Activated naive CD4-positive, alpha-beta T cell treated with anti-CD3 and anti-CD28 coated beads, Interleukin-2, amount 10 ng/mL, durations not matched to agents 7 days and 5 days (primary cell): ENCODE measurements at regions not wholly inside any gene's neighbourhood (a gene's known extent, or its start where the extent isn't known, plus 50 kb on each side); places are given as distances from the start of the nearest gene placed in this dataset.
"Not testable (repeated sequence)": the region's sequence is repeated elsewhere in the genome, so short reads cannot be mapped to it uniquely, and the experiment has no call there.

ENCODE experiments used
- CTCF ChIA-PET: fragments of 350-600 bp; sonication (Branson Sonifier 250); formaldehyde crosslinking; loops from one replicate; lab custom pipeline; 2021; ENCODE audit warnings: antibody characterized with exemption; lab: Charles Lee
- DNase-seq: peaks from one replicate; pipeline ENCODE4 v3.0.0-alpha.2; 2020
- H3K27ac Mint-ChIP-seq: one replicate; pipeline ENCODE4 v1.8.0; 2021; ENCODE audit warnings: mild to moderate bottlenecking, moderate library complexity, mixed read lengths
- H3K27me3 Mint-ChIP-seq: one replicate; pipeline ENCODE4 v1.8.0; 2021; ENCODE audit warnings: mild to moderate bottlenecking, mixed read lengths
- H3K36me3 Mint-ChIP-seq: one replicate; pipeline ENCODE4 v1.8.0; 2021; ENCODE audit warnings: mixed read lengths
- H3K4me1 Mint-ChIP-seq: one replicate; pipeline ENCODE4 v1.8.0; 2021; ENCODE audit warnings: mixed read lengths
- H3K4me3 Mint-ChIP-seq: one replicate; pipeline ENCODE4 v1.8.0; 2021; ENCODE audit warnings: mild to moderate bottlenecking, moderate library complexity, mixed read lengths
- H3K9me3 Mint-ChIP-seq: one replicate; pipeline ENCODE4 v1.8.0; 2021; ENCODE audit warnings: mixed read lengths

DNA sequence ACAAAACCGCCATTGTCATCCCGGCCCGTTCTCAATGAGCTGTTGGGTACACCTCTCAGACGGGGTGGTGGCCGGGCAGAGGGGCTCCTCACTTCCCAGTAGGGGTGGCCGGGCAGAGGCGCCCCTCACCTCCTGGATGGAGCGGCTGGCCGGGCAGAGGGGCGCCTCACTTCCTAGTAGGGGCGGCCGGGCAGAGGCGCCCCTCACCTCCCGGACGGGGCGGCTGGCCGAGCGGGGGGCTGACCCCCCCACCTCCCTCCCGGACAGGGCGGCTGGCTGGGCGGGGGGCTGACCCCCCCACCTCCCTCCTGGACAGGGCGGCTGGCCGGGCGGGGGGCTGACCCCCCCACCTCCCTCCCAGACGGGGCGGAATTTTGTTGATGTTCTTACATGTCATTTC, 1558.3 kb upstream of the CDH9 start:
- CTCF ChIA-PET, H3K36me3 Mint-ChIP-seq, H3K4me3 Mint-ChIP-seq, H3K4me1 Mint-ChIP-seq, DNase-seq, H3K27me3 Mint-ChIP-seq, H3K27ac Mint-ChIP-seq, H3K9me3 Mint-ChIP-seq: not testable (repeated sequence)

DNA sequence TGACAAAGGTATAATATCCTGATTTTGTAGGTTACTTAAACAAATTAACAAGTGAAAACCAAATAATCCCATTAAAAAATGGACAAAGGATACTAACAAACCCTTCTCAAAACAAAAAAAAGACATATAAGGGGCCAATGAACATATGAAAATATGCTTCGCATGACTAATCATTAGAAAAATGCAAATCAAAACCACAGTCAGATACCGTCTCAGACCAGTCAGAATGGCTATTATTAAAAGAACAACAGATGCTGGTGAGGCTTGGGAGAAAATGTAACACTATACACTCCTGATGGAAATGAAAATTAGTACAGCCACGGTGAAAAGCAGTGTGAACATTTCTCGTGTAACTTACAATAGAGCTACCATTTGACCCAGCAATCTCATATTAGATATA, 1542.2 kb upstream of the CDH9 start:
- H3K27me3 Mint-ChIP-seq: no peaks in the 10 kb centered on the region
- no peak overlapping the region for H3K4me3 Mint-ChIP-seq
- DNase-seq: no peak
- H3K9me3 Mint-ChIP-seq: peaks cover 29% of the 10 kb centered on the region
- CTCF ChIA-PET: no interaction called here
- no peaks in the 10 kb centered on the region for H3K36me3 Mint-ChIP-seq
- no peak overlapping the region for H3K27ac Mint-ChIP-seq
- no peaks in the 10 kb centered on the region for H3K4me1 Mint-ChIP-seq

DNA sequence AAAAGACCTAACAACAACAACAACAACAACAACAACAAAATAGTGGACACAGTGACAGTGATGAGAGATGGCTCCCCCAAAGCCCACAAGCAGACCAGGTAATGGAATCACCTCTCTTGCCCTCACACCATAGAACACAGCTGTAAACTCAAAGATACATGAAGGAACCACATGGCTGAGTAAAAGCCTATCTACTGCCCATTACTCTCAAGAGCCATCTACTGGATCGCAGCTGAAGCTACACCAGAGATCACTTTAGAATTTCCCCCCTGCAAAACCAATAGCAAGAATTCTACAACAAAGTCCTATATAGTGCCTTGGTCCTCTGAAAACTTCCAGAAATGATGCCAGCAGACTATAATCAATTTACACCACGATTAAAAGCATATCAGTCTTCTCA, 1537.6 kb upstream of the CDH9 start:
- H3K36me3 Mint-ChIP-seq: no peaks in the 10 kb centered on the region
- CTCF ChIA-PET: no interaction called here
- peaks cover 25% of the 10 kb centered on the region for H3K9me3 Mint-ChIP-seq
- DNase-seq: no peak
- H3K4me1 Mint-ChIP-seq: no peaks in the 10 kb centered on the region
- H3K27ac Mint-ChIP-seq: no peak overlapping the region
- H3K27me3 Mint-ChIP-seq: no peaks in the 10 kb centered on the region
- H3K4me3 Mint-ChIP-seq: no peak overlapping the region

DNA sequence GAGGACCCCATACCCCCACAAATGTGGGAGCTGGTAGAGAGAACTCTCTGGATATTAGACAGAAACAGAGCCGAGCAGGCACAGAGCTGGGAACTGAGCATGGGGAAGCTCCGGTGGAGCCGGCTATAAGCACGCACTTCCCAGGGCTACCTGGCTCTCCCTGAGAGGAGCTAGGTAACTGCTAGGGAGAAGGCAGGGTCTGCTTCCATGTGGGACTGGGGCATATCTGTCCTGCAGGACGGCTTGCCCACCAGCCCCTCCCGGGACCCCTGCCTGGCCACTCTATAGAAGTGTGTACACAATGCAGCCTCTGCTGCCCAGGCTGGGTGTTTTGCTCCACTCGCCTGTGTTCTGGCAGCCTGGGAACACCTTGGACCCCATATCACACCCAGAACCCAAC, 1537.0 kb upstream of the CDH9 start:
- CTCF ChIA-PET: no interaction called here
- Mint-ChIP-seq H3K9me3 (peaks cover 20% of the 10 kb centered on the region), H3K27me3 (no peaks in the 10 kb centered on the region), H3K27ac (no peak overlapping the region), H3K4me1 (no peaks in the 10 kb centered on the region), H3K4me3 (no peak overlapping the region), H3K36me3 (no peaks in the 10 kb centered on the region)
- DNase-seq: no peak

DNA sequence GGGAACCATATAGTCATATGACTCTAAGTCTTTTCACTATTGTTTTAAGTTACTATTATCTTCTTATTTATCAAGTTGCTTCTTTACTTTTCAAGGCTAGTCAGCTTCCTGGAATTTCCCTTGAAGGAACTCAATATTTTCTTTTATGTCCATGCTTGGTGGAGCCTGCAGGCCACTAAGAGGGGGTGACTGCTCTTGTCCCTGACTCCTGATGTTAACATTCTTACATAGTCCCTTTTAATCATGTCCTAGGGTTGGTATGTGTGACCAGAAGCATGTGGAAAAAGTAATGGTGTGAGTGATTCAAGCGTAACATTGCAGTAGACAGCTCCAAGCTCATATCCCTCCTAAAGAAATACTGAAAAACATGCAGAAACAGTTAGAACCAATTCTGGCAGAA, 1536.2 kb upstream of the CDH9 start:
- no peak for DNase-seq
- CTCF ChIA-PET: no interaction called here
- Mint-ChIP-seq H3K27me3 (no peaks in the 10 kb centered on the region), H3K9me3 (peaks cover 20% of the 10 kb centered on the region), H3K27ac (no peak overlapping the region), H3K36me3 (no peaks in the 10 kb centered on the region), H3K4me3 (no peak overlapping the region), H3K4me1 (no peaks in the 10 kb centered on the region)

DNA sequence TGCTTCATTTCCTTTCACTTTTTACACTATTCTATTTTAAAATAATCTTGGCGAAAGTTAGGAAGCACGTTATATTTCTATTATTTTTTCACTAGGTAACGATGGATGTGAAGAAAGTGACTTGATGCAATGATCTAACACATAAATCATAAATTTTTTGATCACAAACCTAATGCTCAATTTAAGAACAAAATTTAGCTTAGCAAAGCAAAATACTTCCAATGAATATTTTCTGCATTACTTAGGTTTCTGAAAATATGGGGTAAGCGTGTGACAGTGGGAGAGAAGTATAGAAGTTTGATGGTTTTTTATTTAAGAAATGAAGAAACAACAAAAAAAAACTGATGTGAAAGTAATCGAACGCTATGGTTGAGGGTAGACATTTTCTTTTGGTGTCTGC, 1528.7 kb upstream of the CDH9 start:
- H3K4me1 Mint-ChIP-seq: no peaks in the 10 kb centered on the region
- DNase-seq: no peak
- H3K4me3 Mint-ChIP-seq: no peak overlapping the region
- H3K36me3 Mint-ChIP-seq: no peaks in the 10 kb centered on the region
- CTCF ChIA-PET: no interaction called here
- H3K9me3 Mint-ChIP-seq: peaks cover 2% of the 10 kb centered on the region
- H3K27me3 Mint-ChIP-seq: no peaks in the 10 kb centered on the region
- no peak overlapping the region for H3K27ac Mint-ChIP-seq

DNA sequence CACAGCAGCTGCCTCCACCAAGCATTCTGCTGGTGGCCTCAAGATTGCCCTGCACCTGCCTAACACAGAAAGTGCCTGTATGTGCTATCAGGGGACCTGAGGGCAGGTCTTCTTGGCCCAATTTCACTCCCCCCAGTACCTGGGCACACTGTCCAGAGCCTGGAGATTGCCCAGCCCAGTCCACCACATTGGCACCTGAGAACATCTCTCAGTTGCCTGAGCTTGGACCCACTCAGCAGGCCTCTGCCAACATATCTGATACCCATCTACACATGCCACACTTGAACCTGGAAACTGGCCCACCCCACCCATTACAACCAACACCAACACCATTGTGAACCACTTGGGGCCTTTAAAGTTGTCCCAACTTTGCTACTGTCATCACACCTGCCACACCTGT, 1523.1 kb upstream of the CDH9 start:
- CTCF ChIA-PET: no interaction called here
- peaks cover 8% of the 10 kb centered on the region for H3K9me3 Mint-ChIP-seq
- H3K36me3 Mint-ChIP-seq: no peaks in the 10 kb centered on the region
- no peak overlapping the region for H3K27ac Mint-ChIP-seq
- no peaks in the 10 kb centered on the region for H3K27me3 Mint-ChIP-seq
- no peak for DNase-seq
- H3K4me1 Mint-ChIP-seq: no peaks in the 10 kb centered on the region
- H3K4me3 Mint-ChIP-seq: no peak overlapping the region

DNA sequence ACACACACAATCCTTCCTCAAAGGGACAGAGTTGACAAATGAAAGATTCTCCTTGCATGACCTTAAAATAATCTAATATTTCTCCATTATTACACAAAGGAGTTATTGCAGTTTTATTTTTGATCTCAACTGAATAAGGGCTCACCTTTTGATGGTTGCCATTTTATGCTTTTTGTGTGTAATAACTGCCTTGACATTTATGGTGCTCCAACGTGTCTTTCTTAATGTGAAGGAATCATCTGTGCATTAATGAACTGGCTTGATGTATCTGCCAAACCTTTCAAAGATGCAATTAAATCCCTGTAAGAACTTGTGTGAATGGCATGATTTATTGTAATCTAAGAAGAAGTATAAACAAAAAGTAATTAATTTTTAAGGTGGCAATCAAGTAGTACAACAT, 1519.8 kb upstream of the CDH9 start:
- Mint-ChIP-seq H3K27me3 (no peaks in the 10 kb centered on the region), H3K4me3 (no peak overlapping the region), H3K4me1 (no peaks in the 10 kb centered on the region), H3K27ac (no peak overlapping the region), H3K9me3 (peaks cover 10% of the 10 kb centered on the region), H3K36me3 (no peaks in the 10 kb centered on the region)
- CTCF ChIA-PET: no interaction called here
- no peak for DNase-seq

DNA sequence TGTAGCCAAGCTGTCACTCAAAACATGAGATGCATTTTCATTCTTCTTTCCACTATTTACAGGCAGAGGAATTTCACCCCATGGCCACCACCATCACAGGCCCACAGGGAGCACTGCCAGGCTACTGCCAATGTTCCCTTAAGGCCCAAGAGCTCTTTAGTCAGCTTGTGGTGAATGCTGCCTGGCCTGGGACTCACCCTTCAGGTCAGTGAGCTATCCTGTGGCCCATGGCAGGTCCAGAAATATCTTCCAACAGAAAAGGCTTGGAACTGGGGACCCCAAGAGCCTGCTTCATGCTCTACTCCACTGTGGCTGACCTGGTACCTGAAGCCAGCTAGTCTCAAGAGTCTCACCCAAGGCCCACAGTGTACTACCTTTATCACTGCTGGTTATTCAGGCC, 1518.7 kb upstream of the CDH9 start:
- Mint-ChIP-seq H3K27ac (no peak overlapping the region), H3K4me1 (no peaks in the 10 kb centered on the region), H3K36me3 (no peaks in the 10 kb centered on the region), H3K27me3 (no peaks in the 10 kb centered on the region), H3K4me3 (no peak overlapping the region), H3K9me3 (peaks cover 10% of the 10 kb centered on the region)
- CTCF ChIA-PET: no interaction called here
- DNase-seq: no peak

DNA sequence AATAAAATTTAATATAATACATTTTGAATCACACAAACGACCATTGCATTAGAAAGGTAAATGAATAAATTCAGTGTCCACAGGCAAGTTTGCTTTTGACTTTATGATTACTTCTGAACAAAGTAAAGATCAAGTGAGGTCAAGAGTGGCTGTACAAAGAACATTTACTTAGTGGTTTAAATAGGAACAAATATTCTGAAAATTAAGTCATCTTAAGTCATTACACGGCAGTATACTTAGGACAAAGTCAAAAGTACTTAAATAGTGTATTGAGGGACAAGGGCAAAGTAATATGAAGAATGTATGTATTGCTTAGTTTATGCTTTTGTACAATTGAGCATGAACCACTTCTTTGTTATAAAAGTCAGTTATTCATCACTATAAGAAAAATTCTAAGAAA, 1511.2 kb upstream of the CDH9 start:
- no peak for DNase-seq
- CTCF ChIA-PET: no interaction called here
- no peak overlapping the region for H3K27ac Mint-ChIP-seq
- H3K36me3 Mint-ChIP-seq: no peaks in the 10 kb centered on the region
- peaks cover 8% of the 10 kb centered on the region for H3K9me3 Mint-ChIP-seq
- no peak overlapping the region for H3K4me3 Mint-ChIP-seq
- no peaks in the 10 kb centered on the region for H3K27me3 Mint-ChIP-seq
- no peaks in the 10 kb centered on the region for H3K4me1 Mint-ChIP-seq

DNA sequence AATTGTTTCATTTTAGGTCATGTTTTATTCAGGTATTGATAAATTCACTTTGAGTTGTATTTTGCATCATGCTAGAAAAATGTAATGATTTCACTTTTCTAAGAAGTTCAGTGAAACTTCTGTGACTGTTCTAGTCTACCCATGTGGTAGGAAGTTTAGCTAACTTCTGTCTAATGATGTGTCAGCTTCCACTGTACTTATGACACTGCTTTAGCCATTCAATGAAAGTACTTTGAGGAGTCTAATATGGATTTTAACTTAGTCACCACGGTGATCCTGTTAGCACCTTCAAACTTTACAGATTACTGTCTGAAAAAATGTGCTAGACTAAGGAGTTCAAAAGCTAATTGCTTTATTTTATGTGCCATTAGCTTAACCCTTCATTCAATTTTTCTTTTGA, 1510.5 kb upstream of the CDH9 start:
- no peaks in the 10 kb centered on the region for H3K27me3 Mint-ChIP-seq
- no peak for DNase-seq
- H3K27ac Mint-ChIP-seq: no peak overlapping the region
- peaks cover 5% of the 10 kb centered on the region for H3K9me3 Mint-ChIP-seq
- H3K36me3 Mint-ChIP-seq: no peaks in the 10 kb centered on the region
- CTCF ChIA-PET: interaction anchor here (0.6 kb wide), 1 partner anchor 699 kb away, joined by 3 read pairs; no protein-coding TSS in a partner anchor
- H3K4me3 Mint-ChIP-seq: no peak overlapping the region
- no peaks in the 10 kb centered on the region for H3K4me1 Mint-ChIP-seq

DNA sequence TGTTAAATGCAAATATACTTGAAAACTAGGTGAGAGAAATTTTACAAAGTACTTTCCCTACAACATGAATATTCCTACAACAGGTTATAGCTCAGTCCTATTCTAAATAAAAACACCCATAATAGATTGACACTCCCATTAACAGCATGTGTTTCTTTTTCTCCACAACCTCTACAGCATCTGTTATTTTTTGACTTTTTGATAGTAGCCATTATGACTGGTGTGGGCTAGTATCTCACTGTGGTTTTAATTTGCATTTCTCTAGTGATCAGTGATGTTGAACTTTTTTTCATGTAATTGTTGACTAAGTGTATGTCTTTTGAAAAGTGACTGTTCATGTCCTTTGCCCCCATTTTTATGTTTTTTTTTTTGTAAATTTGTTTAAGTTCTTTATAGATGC, 1506.1 kb upstream of the CDH9 start:
- no peak for DNase-seq
- H3K4me1 Mint-ChIP-seq: no peaks in the 10 kb centered on the region
- H3K27ac Mint-ChIP-seq: no peak overlapping the region
- no peaks in the 10 kb centered on the region for H3K36me3 Mint-ChIP-seq
- CTCF ChIA-PET: no interaction called here
- no peaks in the 10 kb centered on the region for H3K27me3 Mint-ChIP-seq
- peaks cover 8% of the 10 kb centered on the region for H3K9me3 Mint-ChIP-seq
- H3K4me3 Mint-ChIP-seq: no peak overlapping the region

DNA sequence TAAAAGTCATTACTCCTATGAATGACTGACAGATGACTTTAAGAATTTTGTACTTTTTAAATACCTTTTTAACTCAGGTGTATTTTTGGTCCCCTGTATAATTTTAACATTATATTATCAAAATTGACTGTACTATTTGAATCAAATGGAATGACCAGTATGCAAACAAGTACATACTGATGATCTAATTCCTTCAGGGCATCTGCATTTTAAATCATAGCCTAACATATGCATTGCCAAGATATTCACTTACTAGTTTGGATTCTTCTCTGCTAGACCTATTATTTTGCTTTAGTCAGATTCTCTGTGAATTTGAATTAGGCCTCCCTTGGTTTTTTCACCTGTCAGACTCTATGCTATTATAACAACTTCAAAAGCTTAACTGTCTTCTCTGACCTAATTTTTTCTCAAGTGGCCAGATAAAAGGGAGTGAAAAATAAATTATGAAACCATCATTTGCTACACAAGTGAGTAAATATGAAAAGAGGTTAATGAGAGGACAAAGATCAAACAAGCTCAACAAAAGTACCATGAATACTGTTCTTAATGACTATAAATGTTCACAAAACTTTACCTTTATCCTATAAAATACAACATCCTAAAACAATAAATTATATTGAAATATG, 1505.2 kb upstream of the CDH9 start:
- peaks cover 8% of the 10 kb centered on the region for H3K9me3 Mint-ChIP-seq
- CTCF ChIA-PET: no interaction called here
- no peaks in the 10 kb centered on the region for H3K27me3 Mint-ChIP-seq
- H3K4me3 Mint-ChIP-seq: no peak overlapping the region
- no peak for DNase-seq
- H3K27ac Mint-ChIP-seq: no peak overlapping the region
- no peaks in the 10 kb centered on the region for H3K4me1 Mint-ChIP-seq
- H3K36me3 Mint-ChIP-seq: no peaks in the 10 kb centered on the region

DNA sequence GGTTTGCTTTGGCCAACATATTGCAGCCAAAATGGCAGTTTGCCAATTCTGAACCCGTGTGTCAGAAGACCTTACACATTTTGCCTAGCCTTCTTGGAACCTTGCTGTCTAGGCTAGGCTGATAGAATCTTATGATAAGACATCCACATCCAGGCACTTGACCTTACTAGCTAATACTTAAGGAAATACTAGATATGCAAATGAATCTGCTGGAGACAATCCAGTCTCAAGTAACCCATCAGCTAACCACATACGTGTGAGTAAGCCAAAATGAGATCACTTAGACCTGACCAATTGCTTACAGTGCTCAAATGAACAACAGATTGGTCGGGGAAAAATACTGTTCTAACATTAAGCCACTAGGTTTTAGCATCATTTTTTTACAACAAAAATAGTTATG, 1504.6 kb upstream of the CDH9 start:
- Mint-ChIP-seq H3K27ac (no peak overlapping the region), H3K27me3 (no peaks in the 10 kb centered on the region), H3K9me3 (peaks cover 8% of the 10 kb centered on the region), H3K4me3 (no peak overlapping the region), H3K36me3 (no peaks in the 10 kb centered on the region), H3K4me1 (no peaks in the 10 kb centered on the region)
- DNase-seq: no peak
- CTCF ChIA-PET: no interaction called here

DNA sequence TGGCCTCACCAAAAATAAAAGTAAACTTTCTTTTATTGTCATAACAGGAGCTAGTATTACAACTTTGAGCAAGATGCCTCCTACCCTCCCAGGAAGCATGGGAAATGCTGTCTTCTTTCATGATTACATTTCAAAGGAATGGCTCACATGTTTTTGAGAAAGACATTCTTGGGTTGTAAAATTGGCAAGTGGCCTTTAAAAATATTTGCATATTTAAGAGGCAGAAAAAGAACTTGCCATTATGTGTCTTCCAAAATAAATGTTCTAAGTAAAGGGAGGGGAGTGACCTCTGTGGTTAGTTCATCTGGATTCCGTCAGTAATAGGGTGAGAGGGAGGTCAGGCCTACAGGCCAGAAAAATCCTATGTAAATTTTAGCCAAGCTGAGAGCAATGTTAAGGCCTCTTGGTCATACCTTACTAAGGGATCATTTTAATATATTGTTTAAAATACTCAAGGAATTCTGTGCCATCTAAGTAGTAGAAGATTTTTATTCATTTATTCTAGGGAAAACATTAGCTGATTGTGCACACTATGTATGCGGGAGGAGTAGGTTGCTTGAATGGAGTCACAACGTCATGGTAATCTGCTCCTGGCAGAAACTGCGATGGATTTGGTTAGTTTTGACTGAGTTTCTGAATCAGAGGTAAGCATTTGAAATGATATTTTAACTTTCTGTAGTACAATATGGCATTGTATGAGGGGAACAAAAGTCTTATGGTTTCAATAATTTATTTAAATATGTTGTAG, 1485.7 kb upstream of the CDH9 start:
- no peak overlapping the region for H3K27ac Mint-ChIP-seq
- no peaks in the 10 kb centered on the region for H3K36me3 Mint-ChIP-seq
- DNase-seq: no peak
- peaks cover 13% of the 10 kb centered on the region for H3K9me3 Mint-ChIP-seq
- no peaks in the 10 kb centered on the region for H3K4me1 Mint-ChIP-seq
- CTCF ChIA-PET: no interaction called here
- H3K4me3 Mint-ChIP-seq: no peak overlapping the region
- H3K27me3 Mint-ChIP-seq: no peaks in the 10 kb centered on the region
